Ectodermal cell (in vitro differentiated cells): ENCODE measurements at regions not wholly inside any gene's neighbourhood (a gene's known extent, or its start where the extent isn't known, plus 50 kb on each side); places are given as distances from the start of the nearest gene placed in this dataset.
"Not testable (repeated sequence)": the region's sequence is repeated elsewhere in the genome, so short reads cannot be mapped to it uniquely, and the experiment has no call there.

Experiments
- H3K27ac ChIP-seq: 2 replicates; pipeline ENCODE4 v1.7.0; 2013; ENCODE audit warnings: mild to moderate bottlenecking, low read depth, low read length; ENCODE audit not compliant: insufficient read depth, poor library complexity, severe bottlenecking
- H3K27me3 ChIP-seq: 2 replicates; pipeline ENCODE4 v1.7.0; 2013; ENCODE audit warnings: mild to moderate bottlenecking, low read length; ENCODE audit not compliant: insufficient read depth, control insufficient read depth, poor library complexity, severe bottlenecking
- H3K36me3 ChIP-seq: one replicate; pipeline ENCODE4 v1.7.0; 2013; ENCODE audit warnings: low read length; ENCODE audit not compliant: control insufficient read depth, insufficient read depth
- H3K4me1 ChIP-seq: one replicate; pipeline ENCODE4 v1.7.0; 2013; ENCODE audit warnings: low read length; ENCODE audit not compliant: control insufficient read depth, insufficient read depth
- H3K4me3 ChIP-seq: 2 replicates; pipeline ENCODE4 v1.7.0; 2013; ENCODE audit warnings: low read depth, low read length, control low read depth; ENCODE audit not compliant: insufficient read depth
- H3K9me3 ChIP-seq: 2 replicates; pipeline ENCODE4 v1.7.0; 2013; ENCODE audit warnings: mild to moderate bottlenecking, low read length, moderate library complexity; ENCODE audit not compliant: control insufficient read depth
- WGBS, 2 experiments: methylation state at CpG; one replicate each; pipeline ENCODE4 v1.1.7; 2013; ENCODE audit warnings: missing lambda C conversion rate in 2 of 2; 5-methylcytosine and 5-hydroxymethylcytosine counted together

- Histone ChIP-seq H3K9me3 (no peaks in the 10 kb centered on the region), H3K4me1 (no peaks in the 10 kb centered on the region), H3K36me3 (no peaks in the 10 kb centered on the region), H3K27ac (no peak overlapping the region), H3K27me3 (no peaks in the 10 kb centered on the region), H3K4me3 (no peak overlapping the region)
- 96 to 100% methylated on average over 1 to 2 of the region's 2 CpGs for WGBS, 2 experiments
These were observed 2368.5 kb downstream of the PCDH7 start for GRCh38 chr4:33088713-33089112.

- Histone ChIP-seq H3K27ac (no peak overlapping the region), H3K9me3 (no peaks in the 10 kb centered on the region), H3K4me1 (no peaks in the 10 kb centered on the region), H3K27me3 (no peaks in the 10 kb centered on the region), H3K4me3 (no peak overlapping the region), H3K36me3 (no peaks in the 10 kb centered on the region)
- 95 to 98% methylated on average over 5 to 6 of the region's 6 CpGs for WGBS, 2 experiments
These were observed 2370.7 kb downstream of the PCDH7 start for GRCh38 chr4:33090910-33091309.

- Histone ChIP-seq H3K36me3 (no peaks in the 10 kb centered on the region), H3K4me1 (no peaks in the 10 kb centered on the region), H3K27me3 (no peaks in the 10 kb centered on the region), H3K9me3 (no peaks in the 10 kb centered on the region), H3K27ac (no peak overlapping the region), H3K4me3 (no peak overlapping the region)
- WGBS, 2 experiments = 96 to 98% methylated on average over 2 to 3 of the region's 3 CpGs
These were observed 2371.8 kb downstream of the PCDH7 start for GRCh38 chr4:33091961-33092360.

- WGBS, 2 experiments = 82% methylated on average over 3 of the region's 3 CpGs
- no peaks in the 10 kb centered on the region for H3K36me3 ChIP-seq
These were observed 2384.1 kb downstream of the PCDH7 start for GRCh38 chr4:33104273-33104672.

GRCh38 chr4:33107814-33108213, 2387.6 kb downstream of the PCDH7 start:
- Histone ChIP-seq H3K9me3 (no peaks in the 10 kb centered on the region), H3K36me3 (no peaks in the 10 kb centered on the region), H3K4me3 (no peak overlapping the region), H3K4me1 (no peaks in the 10 kb centered on the region), H3K27me3 (no peaks in the 10 kb centered on the region), H3K27ac (no peak overlapping the region)
- 90 to 96% methylated on average over 2 of the region's 2 CpGs for WGBS, 2 experiments

More at GRCh38 chr4:33104273-33104672, 2384.1 kb downstream of the PCDH7 start:
- Histone ChIP-seq H3K4me3 (no peak overlapping the region), H3K9me3 (no peaks in the 10 kb centered on the region), H3K27ac (no peak overlapping the region), H3K27me3 (no peaks in the 10 kb centered on the region), H3K4me1 (no peaks in the 10 kb centered on the region)

- no peaks in the 10 kb centered on the region for H3K36me3 ChIP-seq
- H3K27ac ChIP-seq = no peak overlapping the region
- no peaks in the 10 kb centered on the region for H3K9me3 ChIP-seq
- WGBS, 2 experiments = 93 to 97% methylated on average over 1 of the region's 1 CpG
- H3K4me1 ChIP-seq = no peaks in the 10 kb centered on the region
- H3K27me3 ChIP-seq = no peaks in the 10 kb centered on the region
- no peak overlapping the region for H3K4me3 ChIP-seq
These were observed 2390.9 kb downstream of the PCDH7 start for GRCh38 chr4:33111117-33111516.

GRCh38 chr4:33116871-33117270, 2396.7 kb downstream of the PCDH7 start:
- no peak overlapping the region for H3K4me3 ChIP-seq
- H3K36me3 ChIP-seq = no peaks in the 10 kb centered on the region
- 92 to 94% methylated on average over 3 of the region's 3 CpGs for WGBS, 2 experiments
- no peaks in the 10 kb centered on the region for H3K4me1 ChIP-seq
- H3K27ac ChIP-seq = no peak overlapping the region
- no peaks in the 10 kb centered on the region for H3K9me3 ChIP-seq
- no peaks in the 10 kb centered on the region for H3K27me3 ChIP-seq

- WGBS, 2 experiments = 95 to 100% methylated on average over 1 of the region's 1 CpG
- Histone ChIP-seq H3K9me3 (no peaks in the 10 kb centered on the region), H3K27ac (no peak overlapping the region), H3K4me1 (no peaks in the 10 kb centered on the region), H3K4me3 (no peak overlapping the region), H3K27me3 (no peaks in the 10 kb centered on the region), H3K36me3 (no peaks in the 10 kb centered on the region)
These were observed 2405.8 kb downstream of the PCDH7 start for GRCh38 chr4:33126002-33126401.

- WGBS, 2 experiments = no CpG with 5 or more reads among the region's 1 CpG
- not testable (repeated sequence) for H3K27ac ChIP-seq
These were observed 2410.5 kb downstream of the PCDH7 start for GRCh38 chr4:33130662-33131061.

GRCh38 chr4:33133723-33134122, 2413.6 kb downstream of the PCDH7 start:
- H3K27me3 ChIP-seq = no peaks in the 10 kb centered on the region
- no peak overlapping the region for H3K27ac ChIP-seq
- no peak overlapping the region for H3K4me3 ChIP-seq
- no peaks in the 10 kb centered on the region for H3K36me3 ChIP-seq
- no peaks in the 10 kb centered on the region for H3K4me1 ChIP-seq
- no peaks in the 10 kb centered on the region for H3K9me3 ChIP-seq
- 66 to 73% methylated on average over 2 of the region's 2 CpGs for WGBS, 2 experiments

More at GRCh38 chr4:33130662-33131061, 2410.5 kb downstream of the PCDH7 start:
- not testable (repeated sequence) for H3K4me1 ChIP-seq, H3K9me3 ChIP-seq, H3K36me3 ChIP-seq, H3K27me3 ChIP-seq, H3K4me3 ChIP-seq

GRCh38 chr4:33134366-33134765, 2414.2 kb downstream of the PCDH7 start:
- Histone ChIP-seq H3K4me1 (no peaks in the 10 kb centered on the region), H3K27ac (no peak overlapping the region), H3K9me3 (no peaks in the 10 kb centered on the region), H3K4me3 (no peak overlapping the region), H3K27me3 (no peaks in the 10 kb centered on the region), H3K36me3 (no peaks in the 10 kb centered on the region)
- WGBS, 2 experiments = 31 to 78% methylated on average over 1 of the region's 1 CpG
